Caco-2 (cell line): ENCODE measurements at regions not wholly inside any gene's neighbourhood (a gene's known extent, or its start where the extent isn't known, plus 50 kb on each side); places are given as distances from the start of the nearest gene placed in this dataset.
"Not testable (repeated sequence)": the region's sequence is repeated elsewhere in the genome, so short reads cannot be mapped to it uniquely, and the experiment has no call there.

Experiments used
- BruUV-seq: library from RNA; stranded (reverse); fragments of 400-500 nt; replicated peaks from 2 replicates; lab custom pipeline; 2021; lab: Mats Ljungman, UMichigan
- CTCF ChIA-PET: fragments of 300-600 bp; sonication (Branson Sonifier 250); formaldehyde crosslinking; loops from one replicate; lab custom pipeline; 2022; ENCODE audit warnings: antibody characterized with exemption; lab: Charles Lee
- POLR2A ChIA-PET: fragments of 300-600 bp; sonication (Branson Sonifier 250); formaldehyde crosslinking; loops from one replicate; lab custom pipeline; 2022; ENCODE audit warnings: antibody characterized with exemption; lab: Charles Lee
- DNase-seq, 2 experiments: peaks; one replicate each; pipeline versions ENCODE4 v3.0.0 to v3.0.0-alpha.2; 2020 to 2022
- H3K27me3 ChIP-seq: replicated peaks from 2 replicates; pipeline ENCODE4 v1.6.0; 2011; ENCODE audit warnings: low read length; ENCODE audit not compliant: control insufficient read depth, insufficient read depth
- H3K36me3 ChIP-seq: 2 replicates; pipeline ENCODE4 v1.5.1; 2011; ENCODE audit warnings: low read length; ENCODE audit not compliant: control insufficient read depth, insufficient read depth
- H3K4me1 ChIP-seq: fragments of 250-450 bp; sonication (Bioruptor Pico); 2 replicates; pipeline ENCODE4 v1.5.1; 2020; ENCODE audit warnings: mild to moderate bottlenecking
- H3K4me3 ChIP-seq: 2 replicates; pipeline ENCODE4 v1.5.1; 2011; ENCODE audit warnings: low read depth, mild to moderate bottlenecking, control low read depth, low read length
- H3K9me3 ChIP-seq: fragments of 250-450 bp; sonication (Bioruptor Pico); 2 replicates; pipeline ENCODE4 v1.5.1; 2020; ENCODE audit warnings: mild to moderate bottlenecking, moderate library complexity
- H3K27ac Mint-ChIP-seq: one replicate; pipeline ENCODE4 v1.8.0; 2022; ENCODE audit warnings: mixed read lengths; ENCODE audit not compliant: unreplicated experiment
- H3K27me3 Mint-ChIP-seq: one replicate; pipeline ENCODE4 v1.8.0; 2022; ENCODE audit warnings: mixed read lengths; ENCODE audit not compliant: insufficient read depth, unreplicated experiment
- H3K36me3 Mint-ChIP-seq: one replicate; pipeline ENCODE4 v1.8.0; 2022; ENCODE audit warnings: mild to moderate bottlenecking, mixed read lengths; ENCODE audit not compliant: insufficient read depth, unreplicated experiment
- H3K4me1 Mint-ChIP-seq: one replicate; pipeline ENCODE4 v1.8.0; 2022; ENCODE audit warnings: low read depth, mixed read lengths; ENCODE audit not compliant: unreplicated experiment
- H3K4me3 Mint-ChIP-seq: one replicate; pipeline ENCODE4 v1.8.0; 2022; ENCODE audit warnings: mild to moderate bottlenecking, moderate library complexity, mixed read lengths; ENCODE audit not compliant: unreplicated experiment
- H3K9me3 Mint-ChIP-seq: one replicate; pipeline ENCODE4 v1.8.0; 2022; ENCODE audit warnings: mixed read lengths; ENCODE audit not compliant: unreplicated experiment
- intact Hi-C: fragments of 100-400 bp; cut with micrococcal nuclease; formaldehyde crosslinking; loops from one replicate; pipeline ENCODE4 v1.10.0; 2022; ENCODE audit not compliant: unreplicated experiment

DNA sequence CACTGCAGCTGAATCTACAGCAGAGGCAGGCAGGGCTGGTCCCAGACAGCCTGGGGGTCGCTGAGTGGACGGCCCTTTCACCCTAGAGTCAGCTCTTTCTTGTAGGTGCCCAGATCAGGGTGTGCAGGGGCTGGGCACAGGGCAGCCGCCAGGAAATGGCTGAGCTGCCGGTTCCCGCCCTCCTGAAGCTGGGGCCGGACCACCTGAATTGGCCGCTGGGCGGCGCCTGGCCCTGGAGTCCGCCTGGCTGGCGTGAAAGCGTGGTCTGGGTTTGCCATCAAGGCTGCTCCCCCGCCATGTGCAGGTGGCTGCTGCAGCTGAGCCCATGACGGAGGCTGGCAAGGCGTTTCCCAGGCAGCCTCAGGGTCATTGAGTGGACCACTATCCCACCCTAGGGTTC lies 85.7 kb downstream of the POTEM start:
- CTCF ChIA-PET, H3K4me1 ChIP-seq, H3K27me3 ChIP-seq, H3K4me1 Mint-ChIP-seq, H3K27me3 Mint-ChIP-seq, intact Hi-C loops, H3K9me3 ChIP-seq, H3K4me3 ChIP-seq, H3K27ac Mint-ChIP-seq, H3K4me3 Mint-ChIP-seq, BruUV-seq, H3K9me3 Mint-ChIP-seq, POLR2A ChIA-PET, H3K36me3 ChIP-seq, H3K36me3 Mint-ChIP-seq, DNase-seq: not testable (repeated sequence)

DNA sequence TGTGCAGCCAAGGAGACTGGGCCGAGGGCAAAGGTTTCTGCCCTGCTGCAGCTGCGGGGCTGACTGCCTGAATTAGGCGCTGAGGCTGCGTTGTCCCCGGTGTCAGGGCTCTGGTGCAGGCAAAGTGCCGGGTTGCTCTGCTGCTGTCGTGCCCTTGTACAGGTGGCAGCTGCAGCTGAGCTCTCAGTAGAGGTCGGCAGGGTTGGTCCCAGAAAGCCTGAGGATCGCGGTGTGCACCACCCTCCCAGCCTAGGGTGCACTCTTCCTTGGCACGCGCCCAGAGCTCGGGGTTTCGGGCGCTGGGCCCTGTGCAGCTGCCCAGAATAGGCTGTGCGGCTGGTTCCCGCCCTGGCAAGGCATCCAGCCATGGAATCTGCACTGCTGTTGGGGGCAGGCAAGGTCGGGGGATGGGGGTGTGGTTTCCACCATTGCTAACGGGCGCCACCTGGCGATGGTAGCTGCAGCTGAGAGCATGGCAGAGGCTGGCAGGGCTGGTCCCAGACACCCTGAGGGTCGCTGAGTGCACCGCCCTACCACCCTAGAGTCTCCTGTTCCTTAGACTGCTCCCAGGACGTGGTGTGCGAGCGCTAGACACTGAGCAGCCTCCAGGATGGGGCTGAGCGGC lies 86.3 kb downstream of the POTEM start:
- H3K4me3 Mint-ChIP-seq, intact Hi-C loops, POLR2A ChIA-PET, BruUV-seq, H3K36me3 ChIP-seq, CTCF ChIA-PET, H3K36me3 Mint-ChIP-seq, H3K4me1 ChIP-seq, H3K27me3 Mint-ChIP-seq, H3K4me1 Mint-ChIP-seq, H3K9me3 ChIP-seq, DNase-seq, H3K27me3 ChIP-seq, H3K27ac Mint-ChIP-seq, H3K9me3 Mint-ChIP-seq, H3K4me3 ChIP-seq: not testable (repeated sequence)

DNA sequence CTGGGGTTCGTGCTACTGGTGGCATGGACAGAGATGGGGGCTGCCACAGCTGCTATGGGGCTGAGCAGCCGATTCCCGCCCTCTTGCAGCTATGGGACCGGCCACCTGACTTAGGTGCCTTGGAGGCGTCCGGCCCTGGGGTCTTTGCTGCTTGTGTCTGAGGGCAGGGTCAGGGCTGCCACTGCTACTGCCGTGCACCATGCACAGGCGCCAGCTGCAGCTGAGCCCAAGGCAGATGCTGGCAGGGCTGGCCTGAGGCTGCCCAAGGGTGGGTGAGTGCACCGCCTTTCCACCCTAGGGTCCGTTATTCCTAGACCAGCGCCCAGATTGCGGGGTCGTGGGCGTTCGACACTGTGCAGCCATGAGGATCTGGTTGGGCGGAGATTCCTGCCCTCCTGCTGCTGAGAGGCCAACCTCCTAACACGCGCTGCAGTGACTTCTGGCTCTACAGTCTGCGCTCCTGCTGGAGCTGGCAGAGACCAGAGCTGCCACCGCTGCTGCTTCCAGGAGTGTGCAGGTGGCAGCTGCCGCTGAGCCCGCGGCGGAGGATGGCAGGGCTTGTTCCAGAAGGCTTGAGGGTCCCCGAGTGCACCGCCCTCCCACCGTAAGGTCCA lies 87.0 kb downstream of the POTEM start:
- H3K36me3 Mint-ChIP-seq, CTCF ChIA-PET, H3K4me3 ChIP-seq, H3K27ac Mint-ChIP-seq, H3K4me1 Mint-ChIP-seq, DNase-seq, H3K9me3 Mint-ChIP-seq, POLR2A ChIA-PET, BruUV-seq, H3K4me1 ChIP-seq, H3K27me3 Mint-ChIP-seq, H3K27me3 ChIP-seq, H3K36me3 ChIP-seq, intact Hi-C loops, H3K9me3 ChIP-seq, H3K4me3 Mint-ChIP-seq: not testable (repeated sequence)

GRCh38 chr14:19054934-19055333 lies 87.7 kb downstream of the POTEM start:
- BruUV-seq, H3K4me1 Mint-ChIP-seq: not testable (repeated sequence)

GRCh38 chr14:19059066-19059465 lies 91.8 kb downstream of the POTEM start:
- H3K36me3 Mint-ChIP-seq, H3K4me3 ChIP-seq, H3K27me3 Mint-ChIP-seq, H3K4me1 Mint-ChIP-seq, intact Hi-C loops, H3K36me3 ChIP-seq, H3K4me1 ChIP-seq, H3K27ac Mint-ChIP-seq, H3K4me3 Mint-ChIP-seq, H3K9me3 Mint-ChIP-seq, BruUV-seq, DNase-seq, H3K27me3 ChIP-seq, CTCF ChIA-PET, POLR2A ChIA-PET, H3K9me3 ChIP-seq: not testable (repeated sequence)

More at GRCh38 chr14:19054934-19055333, 87.7 kb downstream of the POTEM start:
- H3K27me3 Mint-ChIP-seq, CTCF ChIA-PET, H3K4me3 ChIP-seq, H3K9me3 ChIP-seq, H3K27ac Mint-ChIP-seq, H3K4me3 Mint-ChIP-seq, DNase-seq, POLR2A ChIA-PET, H3K36me3 Mint-ChIP-seq, intact Hi-C loops, H3K36me3 ChIP-seq, H3K27me3 ChIP-seq, H3K9me3 Mint-ChIP-seq, H3K4me1 ChIP-seq: not testable (repeated sequence)

- CTCF ChIA-PET, BruUV-seq, H3K9me3 ChIP-seq, H3K4me1 Mint-ChIP-seq, H3K9me3 Mint-ChIP-seq, H3K4me3 Mint-ChIP-seq, intact Hi-C loops, DNase-seq, H3K4me1 ChIP-seq, H3K36me3 ChIP-seq, POLR2A ChIA-PET, H3K27ac Mint-ChIP-seq, H3K27me3 ChIP-seq, H3K4me3 ChIP-seq, H3K36me3 Mint-ChIP-seq, H3K27me3 Mint-ChIP-seq: not testable (repeated sequence)
These were observed 94.6 kb downstream of the POTEM start for GRCh38 chr14:19061689-19062450.

GRCh38 chr14:19068957-19069356 lies 101.7 kb downstream of the POTEM start:
- DNase-seq, H3K27me3 Mint-ChIP-seq, H3K27me3 ChIP-seq, H3K4me3 ChIP-seq, POLR2A ChIA-PET, intact Hi-C loops, H3K9me3 ChIP-seq, H3K4me1 Mint-ChIP-seq, BruUV-seq, H3K36me3 Mint-ChIP-seq, H3K27ac Mint-ChIP-seq, H3K9me3 Mint-ChIP-seq, H3K4me3 Mint-ChIP-seq, H3K4me1 ChIP-seq, CTCF ChIA-PET, H3K36me3 ChIP-seq: not testable (repeated sequence)
